Right kidney (tissue), 1 donor: ENCODE measurements at regions not wholly inside any gene's neighbourhood (a gene's known extent, or its start where the extent isn't known, plus 50 kb on each side); places are given as distances from the start of the nearest gene placed in this dataset.
A peak's percentile ranks its signal among the peaks of the same experiment; 100 is the strongest.

Experiments used
- DNase-seq: peaks from one replicate; pipeline ENCODE4 v3.0.0-alpha.2; 2016

- no peak for DNase-seq
These were observed 372.2 kb upstream of the SMIM21 start for GRCh38 chr18:75799449-75800330.

GRCh38 chr18:75797046-75797445 is 369.5 kb upstream of the SMIM21 start:
- DNase-seq: no peak

DNA sequence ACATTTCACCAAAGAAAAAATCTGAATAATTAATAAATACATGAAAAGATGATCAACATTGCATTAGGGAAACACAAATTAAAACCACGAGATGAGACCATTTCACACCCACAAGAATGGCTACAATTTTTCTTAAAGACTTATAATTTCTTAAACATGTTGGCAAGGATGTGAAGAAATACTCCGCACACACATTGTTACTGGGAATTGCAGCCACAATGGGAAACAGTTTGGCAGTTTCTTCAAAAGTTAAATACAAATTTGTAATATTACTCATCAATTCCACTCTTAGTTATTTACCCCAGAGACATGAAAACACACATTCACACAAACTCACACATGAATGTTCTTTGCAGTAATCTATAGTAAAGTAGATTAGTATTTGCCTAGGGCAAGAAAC is 363.3 kb upstream of the SMIM21 start:
- DNase-seq: no peak

DNA sequence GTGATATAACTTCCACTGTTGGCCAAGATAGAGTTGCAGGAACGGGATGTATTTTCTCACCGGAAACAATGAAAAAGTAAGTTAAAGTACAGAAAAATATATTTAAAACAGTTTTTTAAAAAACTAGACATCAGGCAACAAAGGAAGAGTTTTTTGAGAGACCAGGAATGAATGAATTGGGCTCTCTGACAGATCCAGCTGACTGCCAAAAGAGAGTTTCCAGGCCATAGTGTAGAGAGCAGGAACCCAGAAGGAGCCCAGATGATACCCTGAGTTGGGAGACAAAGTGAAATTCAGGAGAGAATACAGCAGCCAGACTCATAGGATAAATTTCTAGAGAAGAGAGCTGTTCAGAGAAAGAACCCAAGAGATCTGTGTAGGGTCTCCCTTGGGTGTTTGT is 362.6 kb upstream of the SMIM21 start:
- no peak for DNase-seq

GRCh38 chr18:75785834-75786233 is 358.3 kb upstream of the SMIM21 start:
- no peak for DNase-seq

DNA sequence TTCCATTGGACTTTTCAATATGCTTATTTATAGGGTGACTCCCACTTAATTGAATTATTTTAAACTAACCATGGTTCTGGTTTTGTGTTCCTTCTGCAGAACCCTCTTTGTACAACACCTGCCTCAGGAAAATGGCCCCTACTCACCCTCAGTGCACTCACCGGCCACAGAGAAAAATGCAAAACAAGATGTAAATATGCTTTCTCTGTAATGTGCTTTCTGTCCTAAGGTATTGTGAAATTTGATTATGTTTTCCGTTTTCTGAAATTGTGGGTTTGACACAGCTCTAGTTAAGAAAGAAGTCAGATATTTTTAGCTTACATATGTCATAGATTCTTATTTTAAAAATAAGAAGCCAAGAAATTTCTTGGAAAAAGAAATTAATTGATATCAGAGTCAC is 357.7 kb upstream of the SMIM21 start:
- no peak for DNase-seq

- DNase-seq: peak; percentile 25
These were observed 356.9 kb upstream of the SMIM21 start for GRCh38 chr18:75784390-75784789.

DNA sequence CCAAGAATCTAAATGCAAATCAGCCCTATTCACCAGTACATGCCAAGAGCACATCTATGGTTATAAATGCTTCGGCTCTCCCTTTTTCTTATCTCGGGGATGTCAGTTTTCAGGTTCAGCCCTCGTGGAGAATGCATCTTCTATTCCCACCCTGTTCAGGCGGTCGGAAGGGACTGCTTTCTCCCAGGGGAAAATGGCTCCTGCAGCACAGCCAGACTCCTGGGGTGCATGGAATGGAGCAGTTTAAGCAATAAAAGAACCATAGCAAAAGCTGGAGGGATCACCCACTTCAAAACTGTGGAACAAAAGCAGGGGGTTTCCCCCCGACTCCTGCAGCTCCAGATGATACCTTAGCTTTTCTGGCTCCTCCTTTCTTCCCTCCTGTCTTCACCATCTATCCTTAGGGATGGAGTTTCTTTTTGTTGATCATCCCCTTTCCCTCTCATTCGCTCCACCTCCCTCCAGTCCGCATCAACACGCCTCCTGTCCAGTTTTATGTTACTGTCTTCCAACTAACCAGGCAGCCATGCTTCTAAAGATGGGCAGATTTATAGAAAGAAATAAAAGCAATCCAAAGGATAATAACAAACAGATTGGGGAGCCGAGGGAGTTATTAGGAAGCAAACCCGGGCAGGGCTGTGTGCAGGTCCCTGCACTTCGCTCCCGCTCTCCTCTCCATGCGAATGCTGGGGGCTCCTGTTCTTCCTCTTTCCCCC is 356.2 kb upstream of the SMIM21 start:
- peak; percentile 25 for DNase-seq

GRCh38 chr18:75782826-75783225 is 355.3 kb upstream of the SMIM21 start:
- DNase-seq: no peak

- DNase-seq: no peak
These were observed 354.7 kb upstream of the SMIM21 start for GRCh38 chr18:75782204-75782603.

GRCh38 chr18:75779910-75780309 is 352.4 kb upstream of the SMIM21 start:
- DNase-seq: no peak

DNA sequence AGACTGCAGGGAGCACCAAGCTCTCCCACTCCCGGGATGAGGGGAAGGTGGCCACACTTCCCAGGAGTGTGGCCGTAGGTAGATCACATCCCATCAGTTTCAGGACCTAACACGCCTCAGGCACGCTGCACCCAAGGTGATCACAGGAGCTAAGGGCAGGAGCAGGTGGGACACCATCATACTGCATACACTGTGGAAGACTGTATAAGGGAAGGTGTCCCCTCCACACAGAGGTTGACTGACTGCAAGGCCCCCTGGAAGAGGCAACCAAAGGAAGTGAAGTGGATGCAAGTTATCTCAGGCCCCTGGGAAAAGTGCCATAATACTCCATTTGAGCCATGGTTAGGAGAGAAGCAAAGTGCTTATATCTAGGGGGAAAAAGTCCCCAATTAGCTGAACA is 351.9 kb upstream of the SMIM21 start:
- DNase-seq: no peak

DNA sequence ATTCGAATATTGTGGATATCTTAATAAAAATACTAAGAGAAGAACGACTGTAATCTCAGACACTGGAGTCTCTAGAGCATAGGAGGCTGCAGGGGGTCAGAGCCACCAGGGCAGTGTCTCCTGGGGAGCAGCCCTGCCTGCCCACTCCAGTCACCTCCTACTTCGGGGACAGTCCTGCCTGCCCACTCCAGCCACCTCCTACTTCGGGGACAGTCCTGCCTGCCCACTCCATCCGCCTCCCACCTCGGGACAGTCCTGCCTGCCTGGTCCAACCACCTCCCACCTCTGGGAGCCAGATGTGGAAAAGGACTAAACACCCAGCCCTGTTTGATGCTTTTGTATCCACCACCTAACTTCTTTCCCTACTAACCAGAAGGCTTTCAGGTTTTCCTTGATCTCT is 350.1 kb upstream of the SMIM21 start:
- no peak for DNase-seq

GRCh38 chr18:75775121-75775520 is 347.6 kb upstream of the SMIM21 start:
- no peak for DNase-seq

DNA sequence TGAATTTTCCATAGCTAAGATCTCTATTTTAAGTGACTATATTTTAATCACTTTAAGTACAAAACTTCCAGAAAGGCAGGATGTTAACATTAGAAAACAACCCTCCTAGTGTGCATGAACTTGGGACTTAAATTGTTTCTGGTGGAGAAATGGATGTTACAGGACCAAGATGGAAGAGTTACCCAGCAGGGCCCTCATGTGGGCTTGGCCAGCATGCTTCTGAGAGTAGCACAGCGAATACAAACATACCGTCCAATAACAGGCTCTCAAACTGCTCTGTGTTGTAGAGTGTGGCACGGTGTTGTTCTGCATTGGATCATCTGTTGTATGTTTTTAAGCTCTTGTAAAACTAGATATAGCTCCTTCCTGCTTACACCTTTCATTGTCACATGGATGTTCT is 346.1 kb upstream of the SMIM21 start:
- DNase-seq: no peak

GRCh38 chr18:75762758-75763157 is 335.3 kb upstream of the SMIM21 start:
- no peak for DNase-seq

DNA sequence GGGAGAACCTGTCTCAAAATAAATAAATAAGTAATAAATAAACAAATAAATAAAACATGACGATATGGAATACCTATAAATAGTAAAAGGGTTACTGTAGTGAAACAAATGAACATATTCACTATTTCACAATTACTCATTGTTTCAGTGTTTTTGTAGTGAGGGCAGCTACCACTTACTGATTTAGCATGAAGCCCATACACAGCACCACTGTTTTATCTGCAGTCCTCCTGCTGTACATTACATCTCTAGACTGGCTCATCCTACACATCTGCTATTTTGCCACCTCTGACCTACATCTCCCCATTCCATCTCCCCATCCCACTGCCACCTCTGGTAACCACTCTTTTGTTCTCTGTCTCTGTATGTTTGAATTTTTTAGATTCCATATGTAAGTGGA is 332.7 kb upstream of the SMIM21 start:
- DNase-seq: no peak

GRCh38 chr18:75757951-75758350 is 330.4 kb upstream of the SMIM21 start:
- DNase-seq: no peak

DNA sequence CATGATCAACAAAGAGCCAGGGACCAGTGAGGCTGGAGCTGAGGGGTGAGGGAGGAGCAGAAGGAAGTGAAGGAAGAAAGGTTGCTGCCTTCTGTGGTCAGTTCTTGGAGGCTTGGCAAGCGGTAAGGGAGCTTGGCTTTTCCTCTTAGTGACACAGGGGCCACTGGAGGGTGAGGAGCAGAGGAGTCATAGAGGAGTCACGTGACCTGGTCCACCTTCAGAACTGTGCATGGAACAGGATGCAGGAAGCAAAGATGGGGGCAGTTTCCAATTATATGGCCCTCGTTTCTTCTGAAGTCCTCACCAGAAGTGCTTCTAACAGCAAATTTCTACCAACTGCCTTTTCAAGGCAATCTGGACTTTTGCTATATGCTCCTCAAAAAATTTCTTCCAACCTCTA is 326.9 kb upstream of the SMIM21 start:
- DNase-seq: no peak

- no peak for DNase-seq
These were observed 326.2 kb upstream of the SMIM21 start for GRCh38 chr18:75753753-75754152.

DNA sequence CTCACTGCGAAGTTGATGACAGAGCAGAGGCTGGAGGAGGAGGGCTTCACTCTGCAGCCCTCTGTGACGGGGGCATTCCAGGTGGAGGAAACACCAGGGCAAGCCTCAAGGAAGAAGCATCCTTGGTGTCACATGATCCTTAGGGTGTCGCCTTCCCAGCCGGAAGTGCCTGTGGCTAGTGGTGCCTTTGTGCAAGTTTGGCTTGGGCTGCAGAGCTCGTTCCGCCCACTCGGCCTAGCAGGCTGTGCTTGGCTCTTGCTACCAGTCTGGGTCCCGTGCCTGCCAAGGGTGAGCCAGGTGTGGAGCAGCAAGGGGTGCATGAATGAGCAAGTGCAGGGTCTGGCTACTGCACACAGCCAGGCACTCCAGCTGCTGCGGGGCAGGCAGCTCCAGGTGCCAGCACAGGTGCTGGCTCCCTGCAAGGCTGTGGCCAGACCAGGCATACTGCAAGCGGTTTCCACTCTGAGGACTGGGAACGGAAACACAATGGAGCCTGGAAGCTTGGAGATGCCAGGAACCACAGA is 325.3 kb upstream of the SMIM21 start:
- no peak for DNase-seq

GRCh38 chr18:75745147-75745546 is 317.6 kb upstream of the SMIM21 start:
- DNase-seq: no peak

GRCh38 chr18:75742516-75742915 is 315.0 kb upstream of the SMIM21 start:
- no peak for DNase-seq

DNA sequence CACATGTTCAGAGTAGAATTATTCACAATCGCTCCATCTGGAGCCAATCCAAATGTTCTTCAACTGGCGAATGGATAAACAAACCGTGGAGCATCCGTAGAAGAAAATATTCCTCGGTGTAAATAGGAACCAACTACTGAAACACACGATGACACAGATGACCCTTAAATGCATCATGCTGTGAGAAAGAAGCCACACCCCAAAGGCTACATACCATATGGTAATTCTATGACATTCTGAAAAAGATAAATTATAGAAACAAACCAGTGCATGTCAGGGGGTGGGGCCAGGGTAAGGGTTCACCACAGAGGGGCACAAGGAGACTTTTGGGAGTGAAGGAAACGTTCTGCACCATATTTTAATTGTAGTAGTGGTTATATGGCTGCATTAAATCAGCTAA is 312.2 kb upstream of the SMIM21 start:
- DNase-seq: no peak
